ENCODE measurements at regions not wholly inside any gene's neighbourhood (a gene's known extent, or its start where the extent isn't known, plus 50 kb on each side); places are given as distances from the start of the nearest gene placed in this dataset.

GRCh38 chr11:112481431-112481830, 220.8 kb upstream of the PLET1 start:
- Mint-ChIP-seq H3K36me3 (ENCODE audit: low read depth) (no peaks in the 10 kb centered on the region), H3K27me3 (no peaks in the 10 kb centered on the region), H3K9me3 (no peaks in the 10 kb centered on the region), H3K27ac (no peak overlapping the region), H3K4me1 (no peaks in the 10 kb centered on the region), H3K4me3 (no peak overlapping the region)
- DNase-seq, result no peak
- no peak for ATAC-seq

- Mint-ChIP-seq H3K4me1 (no peaks in the 10 kb centered on the region), H3K9me3 (no peaks in the 10 kb centered on the region), H3K36me3 (ENCODE audit: low read depth) (no peaks in the 10 kb centered on the region), H3K27me3 (no peaks in the 10 kb centered on the region), H3K27ac (no peak overlapping the region), H3K4me3 (no peak overlapping the region)
- ATAC-seq (no peak), DNase-seq (no peak)
Observed at GRCh38 chr11:112481893-112482292, 221.2 kb upstream of the PLET1 start.

GRCh38 chr11:112485280-112485679, 224.6 kb upstream of the PLET1 start:
- ATAC-seq, result no peak
- H3K27ac Mint-ChIP-seq, result no peak overlapping the region
- H3K4me1 Mint-ChIP-seq, result no peaks in the 10 kb centered on the region
- H3K27me3 Mint-ChIP-seq, result peaks cover 3% of the 10 kb centered on the region
- H3K9me3 Mint-ChIP-seq, result no peaks in the 10 kb centered on the region
- DNase-seq, result no peak
- no peak overlapping the region for H3K4me3 Mint-ChIP-seq
- H3K36me3 Mint-ChIP-seq (ENCODE audit: low read depth), result no peaks in the 10 kb centered on the region

GRCh38 chr11:112497826-112498225, 237.2 kb upstream of the PLET1 start:
- no peak for DNase-seq
- no peaks in the 10 kb centered on the region for H3K4me1 Mint-ChIP-seq
- H3K4me3 Mint-ChIP-seq, result no peak overlapping the region
- ATAC-seq, result no peak
- no peak overlapping the region for H3K27ac Mint-ChIP-seq
- H3K36me3 Mint-ChIP-seq (ENCODE audit: low read depth), result no peaks in the 10 kb centered on the region
- peaks cover 3% of the 10 kb centered on the region for H3K27me3 Mint-ChIP-seq
- no peaks in the 10 kb centered on the region for H3K9me3 Mint-ChIP-seq

GRCh38 chr11:112498701-112499100, 238.0 kb upstream of the PLET1 start:
- Mint-ChIP-seq H3K4me3 (no peak overlapping the region), H3K36me3 (ENCODE audit: low read depth) (no peaks in the 10 kb centered on the region), H3K4me1 (no peaks in the 10 kb centered on the region), H3K27me3 (peaks cover 3% of the 10 kb centered on the region), H3K9me3 (no peaks in the 10 kb centered on the region), H3K27ac (no peak overlapping the region)
- no peak for ATAC-seq
- no peak for DNase-seq

- Mint-ChIP-seq H3K36me3 (ENCODE audit: low read depth) (no peaks in the 10 kb centered on the region), H3K9me3 (no peaks in the 10 kb centered on the region), H3K4me1 (no peaks in the 10 kb centered on the region), H3K27me3 (peaks cover 3% of the 10 kb centered on the region), H3K27ac (no peak overlapping the region), H3K4me3 (no peak overlapping the region)
- DNase-seq (no peak), ATAC-seq (no peak)
Observed at GRCh38 chr11:112499153-112499880, 238.7 kb upstream of the PLET1 start.

GRCh38 chr11:112499881-112500204, 239.2 kb upstream of the PLET1 start:
- Mint-ChIP-seq H3K27ac (no peak overlapping the region), H3K9me3 (no peaks in the 10 kb centered on the region), H3K36me3 (ENCODE audit: low read depth) (no peaks in the 10 kb centered on the region), H3K4me1 (no peaks in the 10 kb centered on the region), H3K27me3 (peaks cover 3% of the 10 kb centered on the region), H3K4me3 (no peak overlapping the region)
- DNase-seq (no peak), ATAC-seq (no peak)

GRCh38 chr11:112503410-112503809, 242.8 kb upstream of the PLET1 start:
- H3K27me3 Mint-ChIP-seq, result peaks cover 6% of the 10 kb centered on the region
- no peaks in the 10 kb centered on the region for H3K36me3 Mint-ChIP-seq (ENCODE audit: low read depth)
- H3K27ac Mint-ChIP-seq, result no peak overlapping the region
- no peaks in the 10 kb centered on the region for H3K9me3 Mint-ChIP-seq
- ATAC-seq (no peak), DNase-seq (no peak)
- no peaks in the 10 kb centered on the region for H3K4me1 Mint-ChIP-seq
- H3K4me3 Mint-ChIP-seq, result no peak overlapping the region

GRCh38 chr11:112504056-112504455, 243.4 kb upstream of the PLET1 start:
- no peaks in the 10 kb centered on the region for H3K36me3 Mint-ChIP-seq (ENCODE audit: low read depth)
- no peak overlapping the region for H3K4me3 Mint-ChIP-seq
- DNase-seq, result no peak
- no peaks in the 10 kb centered on the region for H3K9me3 Mint-ChIP-seq
- H3K27me3 Mint-ChIP-seq, result peaks cover 6% of the 10 kb centered on the region
- no peak for ATAC-seq
- H3K27ac Mint-ChIP-seq, result no peak overlapping the region
- no peaks in the 10 kb centered on the region for H3K4me1 Mint-ChIP-seq

GRCh38 chr11:112506852-112507251, 246.2 kb upstream of the PLET1 start:
- Mint-ChIP-seq H3K9me3 (no peaks in the 10 kb centered on the region), H3K27ac (no peak overlapping the region), H3K36me3 (ENCODE audit: low read depth) (no peaks in the 10 kb centered on the region), H3K4me3 (no peak overlapping the region), H3K4me1 (no peaks in the 10 kb centered on the region), H3K27me3 (peaks cover 5% of the 10 kb centered on the region)
- DNase-seq, result no peak
- no peak for ATAC-seq

GRCh38 chr11:112507281-112507680, 246.6 kb upstream of the PLET1 start:
- DNase-seq, result no peak
- no peaks in the 10 kb centered on the region for H3K36me3 Mint-ChIP-seq (ENCODE audit: low read depth)
- no peaks in the 10 kb centered on the region for H3K4me1 Mint-ChIP-seq
- ATAC-seq, result no peak
- H3K9me3 Mint-ChIP-seq, result no peaks in the 10 kb centered on the region
- H3K27ac Mint-ChIP-seq, result no peak overlapping the region
- H3K4me3 Mint-ChIP-seq, result no peak overlapping the region
- peaks cover 5% of the 10 kb centered on the region for H3K27me3 Mint-ChIP-seq

- ATAC-seq (no peak), DNase-seq (no peak)
- Mint-ChIP-seq H3K9me3 (no peaks in the 10 kb centered on the region), H3K4me1 (no peaks in the 10 kb centered on the region), H3K27ac (no peak overlapping the region), H3K36me3 (ENCODE audit: low read depth) (no peaks in the 10 kb centered on the region), H3K4me3 (no peak overlapping the region), H3K27me3 (peaks cover 5% of the 10 kb centered on the region)
Observed at GRCh38 chr11:112508750-112509149, 248.1 kb upstream of the PLET1 start.

- no peak overlapping the region for H3K27ac Mint-ChIP-seq
- no peak for ATAC-seq
- H3K9me3 Mint-ChIP-seq, result no peaks in the 10 kb centered on the region
- H3K4me3 Mint-ChIP-seq, result no peak overlapping the region
- DNase-seq, result no peak
- no peaks in the 10 kb centered on the region for H3K36me3 Mint-ChIP-seq (ENCODE audit: low read depth)
- H3K4me1 Mint-ChIP-seq, result no peaks in the 10 kb centered on the region
- peaks cover 5% of the 10 kb centered on the region for H3K27me3 Mint-ChIP-seq
Observed at GRCh38 chr11:112509300-112509699, 248.6 kb upstream of the PLET1 start.

- Mint-ChIP-seq H3K4me3 (no peak overlapping the region), H3K27me3 (peaks cover 5% of the 10 kb centered on the region), H3K27ac (no peak overlapping the region), H3K9me3 (no peaks in the 10 kb centered on the region), H3K4me1 (no peaks in the 10 kb centered on the region), H3K36me3 (ENCODE audit: low read depth) (no peaks in the 10 kb centered on the region)
- DNase-seq, result no peak
- no peak for ATAC-seq
Observed at GRCh38 chr11:112511271-112511670, 250.6 kb upstream of the PLET1 start.

GRCh38 chr11:112511911-112512310, 251.3 kb upstream of the PLET1 start:
- no peaks in the 10 kb centered on the region for H3K4me1 Mint-ChIP-seq
- no peaks in the 10 kb centered on the region for H3K36me3 Mint-ChIP-seq (ENCODE audit: low read depth)
- DNase-seq, result no peak
- ATAC-seq, result no peak
- H3K4me3 Mint-ChIP-seq, result no peak overlapping the region
- H3K27me3 Mint-ChIP-seq, result peaks cover 5% of the 10 kb centered on the region
- no peaks in the 10 kb centered on the region for H3K9me3 Mint-ChIP-seq
- no peak overlapping the region for H3K27ac Mint-ChIP-seq

GRCh38 chr11:112513417-112513816, 252.8 kb upstream of the PLET1 start:
- Mint-ChIP-seq H3K4me3 (no peak overlapping the region), H3K27ac (no peak overlapping the region), H3K36me3 (ENCODE audit: low read depth) (no peaks in the 10 kb centered on the region), H3K9me3 (no peaks in the 10 kb centered on the region), H3K4me1 (no peaks in the 10 kb centered on the region), H3K27me3 (peaks cover 3% of the 10 kb centered on the region)
- DNase-seq (no peak), ATAC-seq (no peak)

Measured in activated naive CD8-positive, alpha-beta T cell treated with anti-CD3 and anti-CD28 coated beads, Interleukin-2, amount 50 U/mL, for 24 hours (primary cell).